ENCODE measurements at regions not wholly inside any gene's neighbourhood (a gene's known extent, or its start where the extent isn't known, plus 50 kb on each side); places are given as distances from the start of the nearest gene placed in this dataset.

DNA sequence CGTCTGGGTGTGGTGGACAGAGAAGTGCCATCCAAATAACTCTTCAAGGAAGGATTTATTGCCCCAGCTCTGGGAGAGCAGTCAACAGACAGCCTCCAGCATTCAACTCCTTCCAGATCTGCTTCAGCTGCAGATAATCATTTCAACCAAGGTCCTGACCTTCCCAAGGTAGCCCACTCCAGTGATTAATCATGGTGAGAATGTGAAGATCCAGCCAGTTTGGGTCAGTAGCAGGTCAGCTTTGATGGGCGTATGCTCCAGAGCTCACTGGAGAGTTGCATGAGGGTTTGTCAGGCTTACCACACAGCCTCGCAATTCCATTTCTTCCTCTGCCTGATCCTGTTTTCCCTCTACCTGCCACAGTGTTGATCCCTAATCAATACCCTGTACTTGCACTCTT, 214.5 kb upstream of the ZRANB2 start:
- ChIA-PET POLR2A (no interaction called here), CTCF (interaction anchor here (0.6 kb wide), 1 partner anchor 31 kb away, joined by 3 read pairs; no protein-coding TSS in a partner anchor)
- TF ChIP-seq ZNF354C (tag by site-specific recombination; IDR thresholded peaks at IDR 0.05; ENCODE audit: borderline replicate concordance, low read depth) (no peak), ZBTB6 (tag by site-specific recombination; IDR thresholded peaks at IDR 0.05) (no peak), ZNF426 (tag by site-specific recombination; IDR thresholded peaks at IDR 0.05) (no peak), ZBTB20 (tag by site-specific recombination; IDR thresholded peaks at IDR 0.05) (no peak), ZNF423 (tag by site-specific recombination; IDR thresholded peaks at IDR 0.05) (no peak), ZNF16 (tag by site-specific recombination; IDR thresholded peaks at IDR 0.05; ENCODE audit: low read depth) (no peak), PRDM4 (tag by site-specific recombination; IDR thresholded peaks at IDR 0.05) (no peak), ZNF558 (tag by site-specific recombination; IDR thresholded peaks at IDR 0.05) (no peak), ZNF239 (tag by site-specific recombination; IDR thresholded peaks at IDR 0.05) (no peak), IKZF3 (tag by site-specific recombination; IDR thresholded peaks at IDR 0.05) (no peak), YY2 (tag by site-specific recombination; IDR thresholded peaks at IDR 0.05) (no peak), PRDM10 (tag by site-specific recombination; IDR thresholded peaks at IDR 0.05) (no peak), KLF17 (tag by site-specific recombination; IDR thresholded peaks at IDR 0.05) (no peak), EGR2 (tag by site-specific recombination; IDR thresholded peaks at IDR 0.05; ENCODE audit: low read depth) (no peak), ZEB2 (tag by site-specific recombination; IDR thresholded peaks at IDR 0.05) (no peak)

GRCh38 chr1:71294178-71294577, 213.3 kb upstream of the ZRANB2 start:
- no peak overlapping the region for H3K27ac ChIP-seq (ENCODE audit: extremely low read depth, low read depth, low read length)
- H3K9me3 ChIP-seq (ENCODE audit: control insufficient read depth, insufficient read depth, low read depth, low read length): no peaks in the 10 kb centered on the region
- no peaks in the 10 kb centered on the region for H3K36me3 ChIP-seq (ENCODE audit: control insufficient read depth in 2 of 2, insufficient read depth in 1 of 2, low read length in 2 of 2)
- ChIA-PET CTCF (no interaction called here), POLR2A (no interaction called here)
- H3K4me1 ChIP-seq (ENCODE audit: control insufficient read depth, insufficient read depth, low read length): no peaks in the 10 kb centered on the region
- no peak overlapping the region for H3K4me3 ChIP-seq (ENCODE audit: low read depth, low read length)
- TF ChIP-seq AEBP2 (tag by site-specific recombination; IDR thresholded peaks at IDR 0.05; ENCODE audit: borderline replicate concordance) (no peak), PRDM6 (tag by site-specific recombination; IDR thresholded peaks at IDR 0.05) (no peak), ZNF114 (tag by site-specific recombination; IDR thresholded peaks at IDR 0.05) (no peak), ZNF768 (tag by site-specific recombination; IDR thresholded peaks at IDR 0.05) (no peak)

More for the DNA sequence above, 214.5 kb upstream of the ZRANB2 start:
- no peak overlapping the region for H3K4me3 ChIP-seq (ENCODE audit: low read depth, low read length)
- no peaks in the 10 kb centered on the region for H3K9me3 ChIP-seq (ENCODE audit: control insufficient read depth, insufficient read depth, low read depth, low read length)
- H3K36me3 ChIP-seq (ENCODE audit: control insufficient read depth in 2 of 2, insufficient read depth in 1 of 2, low read length in 2 of 2): no peaks in the 10 kb centered on the region
- no peak overlapping the region for H3K27ac ChIP-seq (ENCODE audit: extremely low read depth, low read depth, low read length)
- no peaks in the 10 kb centered on the region for H3K4me1 ChIP-seq (ENCODE audit: control insufficient read depth, insufficient read depth, low read length)
